Endothelial cell of umbilical vein (primary cell): ENCODE measurements at regions not wholly inside any gene's neighbourhood (a gene's known extent, or its start where the extent isn't known, plus 50 kb on each side); places are given as distances from the start of the nearest gene placed in this dataset.

Experiments
- BruUV-seq: library from RNA; stranded (reverse); fragments of 400-500 nt; replicated peaks from 2 replicates; lab custom pipeline; 2021; lab: Mats Ljungman, UMichigan
- CTCF ChIA-PET: fragments of 300-600, 350-600 bp; sonication (Branson Sonifier 250); formaldehyde crosslinking; loops from one replicate; lab custom pipeline; 2021; ENCODE audit warnings: antibody characterized with exemption, inconsistent platforms; lab: Charles Lee
- POLR2A ChIA-PET: fragments of 300-600, 350-600 bp; sonication (Branson Sonifier 250); formaldehyde crosslinking; loops from one replicate; lab custom pipeline; 2021; ENCODE audit warnings: antibody characterized with exemption, inconsistent platforms; lab: Charles Lee
- DNase-seq: peaks from one replicate; pipeline ENCODE4 v3.0.0-alpha.2; 2011; ENCODE audit warnings: low read depth, low spot score
- FAIRE-seq: peaks from 2 replicates; lab custom pipeline; 2011; peaks lifted over from hg19 to GRCh38; lab: Jason Lieb, UNC
- H2AFZ ChIP-seq: 2 replicates; pipeline ENCODE4 v1.6.0; 2012; ENCODE audit warnings: low read depth, low read length, control low read depth, inconsistent platforms
- H3K27ac ChIP-seq: 2 replicates; pipeline ENCODE4 v1.5.1; 2011; ENCODE audit warnings: low read depth, mild to moderate bottlenecking, control low read depth, low read length, moderate library complexity; ENCODE audit not compliant: insufficient read depth
- H3K27me3 ChIP-seq, 2 experiments: 2 replicates each; pipeline versions ENCODE4 v1.6.0 to v1.6.1; 2011; ENCODE audit warnings: low read length in 2 of 2, mixed read lengths in 1 of 2; ENCODE audit not compliant: control insufficient read depth in 2 of 2, insufficient read depth in 2 of 2
- H3K36me3 ChIP-seq, 2 experiments: 2 replicates in 1 of 2; 3 replicates in 1 of 2; pipeline ENCODE4 v1.5.1; 2011; ENCODE audit warnings: low read length in 2 of 2, mild to moderate bottlenecking in 1 of 2, moderate library complexity in 1 of 2; ENCODE audit not compliant: control insufficient read depth in 2 of 2, insufficient read depth in 2 of 2; ENCODE audit errors: extremely low read depth in 1 of 2
- H3K4me1 ChIP-seq: 3 replicates; pipeline ENCODE4 v1.5.1; 2011; ENCODE audit warnings: mild to moderate bottlenecking, low read length; ENCODE audit not compliant: control insufficient read depth, insufficient read depth; ENCODE audit errors: extremely low read depth
- H3K4me2 ChIP-seq: 2 replicates; pipeline ENCODE4 v1.6.1; 2011; ENCODE audit warnings: low read length, control low read depth, mixed read lengths; ENCODE audit not compliant: insufficient read depth
- H3K4me3 ChIP-seq, 3 experiments: fragments of 200-600 bp in 1 of 3; sonication (generic), shearing (Covaris generic) in 1 of 3; replicated peaks in 1 of 3; 2 replicates each; pipeline ENCODE4 v1.5.1; 2011 to 2016; ENCODE audit warnings: control low read depth in 3 of 3, low read length in 3 of 3, mild to moderate bottlenecking in 2 of 3, inconsistent platforms in 1 of 3, low read depth in 1 of 3, moderate library complexity in 1 of 3; ENCODE audit not compliant: insufficient read depth in 1 of 3
- H3K79me2 ChIP-seq: 2 replicates; pipeline ENCODE4 v1.6.0; 2012; ENCODE audit warnings: low read length, inconsistent platforms; ENCODE audit not compliant: control insufficient read depth, insufficient read depth
- H3K9ac ChIP-seq: replicated peaks from 2 replicates; pipeline ENCODE3; 2011; ENCODE audit warnings: low read length, control low read depth; ENCODE audit not compliant: insufficient read depth; ENCODE audit errors: extremely low read depth
- H3K9me1 ChIP-seq: replicated peaks from 3 replicates; pipeline ENCODE4 v1.6.0; 2011; ENCODE audit warnings: mild to moderate bottlenecking, low read length; ENCODE audit not compliant: control insufficient read depth, insufficient read depth; ENCODE audit errors: extremely low read depth
- H3K9me3 ChIP-seq: replicated peaks from 2 replicates; pipeline ENCODE4 v1.5.1; 2012; ENCODE audit warnings: low read length, inconsistent platforms; ENCODE audit not compliant: control insufficient read depth, insufficient read depth
- H4K20me1 ChIP-seq: replicated peaks from 2 replicates; pipeline ENCODE3; 2011; ENCODE audit warnings: mild to moderate bottlenecking, low read length; ENCODE audit not compliant: control insufficient read depth, insufficient read depth; ENCODE audit errors: extremely low read depth
- EZH2 ChIP-seq: IDR thresholded peaks from 2 replicates; pipeline ENCODE4 v1.6.1; 2012; ENCODE audit warnings: borderline replicate concordance, low read depth, mild to moderate bottlenecking, moderate library complexity, low read length, inconsistent platforms; ENCODE audit not compliant: severe bottlenecking
- FOS ChIP-seq: IDR thresholded peaks from 2 replicates; pipeline ENCODE4 v1.6.1; 2011; ENCODE audit warnings: mild to moderate bottlenecking, low read length, moderate library complexity, borderline replicate concordance; ENCODE audit not compliant: insufficient read depth
- GATA2 ChIP-seq: IDR thresholded peaks from 2 replicates; pipeline ENCODE4 v1.7.0; 2011; ENCODE audit warnings: low read depth, mild to moderate bottlenecking, moderate library complexity, mixed read lengths, low read length; ENCODE audit not compliant: insufficient read length, insufficient read depth
- JUN ChIP-seq: IDR thresholded peaks from 2 replicates; pipeline ENCODE4 v1.6.1; 2011; ENCODE audit warnings: borderline replicate concordance, low read depth; ENCODE audit not compliant: insufficient read length, insufficient read depth
- MYC ChIP-seq: IDR thresholded peaks from one replicate; pipeline ENCODE4 v1.6.1; 2011; ENCODE audit warnings: mild to moderate bottlenecking, low read depth, low read length
- POLR2A ChIP-seq: IDR thresholded peaks from 2 replicates; pipeline ENCODE4 v1.6.1; 2012; ENCODE audit warnings: low read depth, mild to moderate bottlenecking, control low read depth, low read length
- POLR2AphosphoS5 ChIP-seq: IDR thresholded peaks from 2 replicates; pipeline ENCODE4 v1.6.1; 2012; ENCODE audit warnings: low read depth, mild to moderate bottlenecking, control low read depth, low read length, moderate library complexity; ENCODE audit not compliant: insufficient read depth
- dilution Hi-C: fragments of 300-500 bp; cut with MboI; formaldehyde crosslinking; loops from one replicate; pipeline ENCODE4 v1.15.0; 2019; ENCODE audit warnings: low sequenced_read_pairs; ENCODE audit not compliant: extremely low pct_ligation_motif_present
- intact Hi-C: fragments of 100-400 bp; cut with micrococcal nuclease; formaldehyde crosslinking; loops from one replicate; pipeline ENCODE4 v1.10.0; 2022
- TF ChIP-seq, protein P1 (sequence below), 2 donors: IDR thresholded peaks; 1 replicate in 1 of 2; 2 replicates in 1 of 2; pipeline ENCODE4 v1.5.1; 2011; ENCODE audit warnings: low read length in 2 of 2, mild to moderate bottlenecking in 2 of 2, moderate library complexity in 2 of 2, control low read depth in 1 of 2, inconsistent platforms in 1 of 2, low read depth in 1 of 2; ENCODE audit not compliant: insufficient read depth in 1 of 2; ENCODE audit errors: extremely low read depth in 1 of 2
- TF ChIP-seq, protein P2 (sequence below): IDR thresholded peaks from 2 replicates; pipeline ENCODE4 v1.6.1; 2011; ENCODE audit not compliant: insufficient read depth, insufficient read length

DNA sequence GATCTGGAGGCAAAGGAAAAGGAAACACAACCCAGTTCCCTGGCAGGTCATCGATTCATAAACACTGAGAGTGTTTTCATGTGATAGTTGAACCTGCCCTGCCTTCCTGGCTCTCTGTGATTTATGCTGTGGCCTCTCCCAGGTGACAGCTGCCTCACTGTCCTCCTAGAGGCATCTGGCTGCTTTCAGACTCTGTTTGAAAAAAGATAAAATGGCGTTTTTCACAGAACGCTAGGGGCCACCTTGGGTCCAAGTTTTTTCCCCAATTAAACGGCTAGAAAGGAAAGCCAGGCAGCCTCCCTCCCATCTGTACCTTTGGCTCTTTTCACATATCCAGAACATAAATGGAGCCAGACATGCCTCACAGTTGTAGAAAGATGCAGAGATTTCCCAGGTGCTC lies 252.6 kb upstream of the CCDC196 start:
- H3K36me3 ChIP-seq = no peaks in the 10 kb centered on the region
- H4K20me1 ChIP-seq = no peaks in the 10 kb centered on the region
- no peak overlapping the region for H3K9ac ChIP-seq
- H3K27me3 ChIP-seq = no peaks in the 10 kb centered on the region
- DNase-seq (no peak), FAIRE-seq (no peak)
- H2AFZ ChIP-seq = no peak overlapping the region
- H3K27ac ChIP-seq = no peak overlapping the region
- BruUV-seq = no TSS peak
- dilution Hi-C loops (no loop called here), intact Hi-C loops (no loop called here)
- TF ChIP-seq GATA2 (no peak), MYC (no peak), POLR2A (no peak), JUN (no peak), FOS (no peak)
- TF ChIP-seq, protein P1, sequence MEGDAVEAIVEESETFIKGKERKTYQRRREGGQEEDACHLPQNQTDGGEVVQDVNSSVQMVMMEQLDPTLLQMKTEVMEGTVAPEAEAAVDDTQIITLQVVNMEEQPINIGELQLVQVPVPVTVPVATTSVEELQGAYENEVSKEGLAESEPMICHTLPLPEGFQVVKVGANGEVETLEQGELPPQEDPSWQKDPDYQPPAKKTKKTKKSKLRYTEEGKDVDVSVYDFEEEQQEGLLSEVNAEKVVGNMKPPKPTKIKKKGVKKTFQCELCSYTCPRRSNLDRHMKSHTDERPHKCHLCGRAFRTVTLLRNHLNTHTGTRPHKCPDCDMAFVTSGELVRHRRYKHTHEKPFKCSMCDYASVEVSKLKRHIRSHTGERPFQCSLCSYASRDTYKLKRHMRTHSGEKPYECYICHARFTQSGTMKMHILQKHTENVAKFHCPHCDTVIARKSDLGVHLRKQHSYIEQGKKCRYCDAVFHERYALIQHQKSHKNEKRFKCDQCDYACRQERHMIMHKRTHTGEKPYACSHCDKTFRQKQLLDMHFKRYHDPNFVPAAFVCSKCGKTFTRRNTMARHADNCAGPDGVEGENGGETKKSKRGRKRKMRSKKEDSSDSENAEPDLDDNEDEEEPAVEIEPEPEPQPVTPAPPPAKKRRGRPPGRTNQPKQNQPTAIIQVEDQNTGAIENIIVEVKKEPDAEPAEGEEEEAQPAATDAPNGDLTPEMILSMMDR (IDR thresholded peaks at IDR 0.05; ENCODE audit: extremely low read depth in 1 of 2, insufficient read depth in 1 of 2, low read depth in 1 of 2, low read length in 2 of 2) = no peak
- TF ChIP-seq, protein P2, sequence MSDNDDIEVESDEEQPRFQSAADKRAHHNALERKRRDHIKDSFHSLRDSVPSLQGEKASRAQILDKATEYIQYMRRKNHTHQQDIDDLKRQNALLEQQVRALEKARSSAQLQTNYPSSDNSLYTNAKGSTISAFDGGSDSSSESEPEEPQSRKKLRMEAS = no peak
- CTCF ChIA-PET = no interaction called here
- H3K4me2 ChIP-seq = no peak overlapping the region
- H3K9me1 ChIP-seq = no peaks in the 10 kb centered on the region
- no peak overlapping the region for H3K4me3 ChIP-seq
- H3K9me3 ChIP-seq = no peaks in the 10 kb centered on the region
- POLR2A ChIA-PET = no interaction called here
- H3K79me2 ChIP-seq = no peaks in the 10 kb centered on the region
- H3K4me1 ChIP-seq = no peaks in the 10 kb centered on the region

DNA sequence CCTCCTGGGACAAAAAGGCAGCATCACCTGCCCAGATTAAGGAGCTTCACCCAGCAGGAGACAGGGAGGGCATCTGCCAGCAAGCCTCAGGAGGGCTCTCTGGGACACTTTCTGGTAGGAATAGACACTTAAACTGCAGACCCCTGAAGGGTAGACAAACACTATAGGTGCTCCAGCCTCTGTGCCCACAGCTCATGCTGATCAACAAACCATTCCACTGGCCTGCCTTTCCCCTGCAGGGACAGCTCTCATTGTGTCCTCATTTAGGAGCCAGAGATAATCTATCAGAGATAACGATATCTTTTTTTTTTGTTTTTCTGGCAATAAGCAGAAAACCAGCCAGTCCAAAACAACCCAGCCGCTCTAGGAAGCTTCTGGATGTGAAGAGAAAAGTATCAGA lies 251.8 kb upstream of the CCDC196 start:
- no peaks in the 10 kb centered on the region for H3K36me3 ChIP-seq
- ChIA-PET POLR2A (no interaction called here), CTCF (no interaction called here)
- BruUV-seq = no TSS peak
- H4K20me1 ChIP-seq = no peaks in the 10 kb centered on the region
- dilution Hi-C loops (no loop called here), intact Hi-C loops (no loop called here)
- H3K9ac ChIP-seq = no peak overlapping the region
- H3K79me2 ChIP-seq = no peaks in the 10 kb centered on the region
- no peak overlapping the region for H2AFZ ChIP-seq
- DNase-seq (no peak), FAIRE-seq (no peak)
- no peaks in the 10 kb centered on the region for H3K4me1 ChIP-seq
- H3K4me3 ChIP-seq = no peak overlapping the region
- no peak for TF ChIP-seq MYC
- no peak for TF ChIP-seq FOS
- TF ChIP-seq JUN = no peak
- TF ChIP-seq POLR2AphosphoS5 = no peak
- TF ChIP-seq POLR2A = no peak
- TF ChIP-seq, protein P1 (IDR thresholded peaks at IDR 0.05; ENCODE audit: extremely low read depth in 1 of 2, insufficient read depth in 1 of 2, low read depth in 1 of 2, low read length in 2 of 2) = no peak
- no peak for TF ChIP-seq EZH2
- TF ChIP-seq, protein P2 = no peak
- TF ChIP-seq GATA2 = no peak
- no peaks in the 10 kb centered on the region for H3K9me1 ChIP-seq
- H3K27ac ChIP-seq = no peak overlapping the region
- H3K9me3 ChIP-seq = no peaks in the 10 kb centered on the region
- H3K4me2 ChIP-seq = no peak overlapping the region
- no peaks in the 10 kb centered on the region for H3K27me3 ChIP-seq
